ENCODE measurements at regions not wholly inside any gene's neighbourhood (a gene's known extent, or its start where the extent isn't known, plus 50 kb on each side); places are given as distances from the start of the nearest gene placed in this dataset.

GRCh38 chr2:104572834-104573233 lies 281.1 kb upstream of the POU3F3 start:
- Mint-ChIP-seq H3K4me1 (no peaks in the 10 kb centered on the region), H3K36me3 (no peaks in the 10 kb centered on the region)
- no peak overlapping the region for H3K27ac ChIP-seq (ENCODE audit: low read length)

GRCh38 chr2:104574367-104574766 lies 279.5 kb upstream of the POU3F3 start:
- no peaks in the 10 kb centered on the region for H3K9me3 Mint-ChIP-seq
- DNase-seq: no peak
- Histone ChIP-seq H3K4me1 (ENCODE audit: control insufficient read depth, insufficient read depth, low read length) (no peaks in the 10 kb centered on the region), H3K36me3 (ENCODE audit: control insufficient read depth, insufficient read depth, low read length) (no peaks in the 10 kb centered on the region), H3K4me3 (ENCODE audit: low read length) (no peak overlapping the region), H3K9me3 (ENCODE audit: control insufficient read depth, insufficient read depth, low read length) (no peaks in the 10 kb centered on the region), H3K27me3 (ENCODE audit: control insufficient read depth, insufficient read depth, low read length) (no peaks in the 10 kb centered on the region), H3K27ac (ENCODE audit: low read length) (no peak overlapping the region)
- TF ChIP-seq, protein P1, sequence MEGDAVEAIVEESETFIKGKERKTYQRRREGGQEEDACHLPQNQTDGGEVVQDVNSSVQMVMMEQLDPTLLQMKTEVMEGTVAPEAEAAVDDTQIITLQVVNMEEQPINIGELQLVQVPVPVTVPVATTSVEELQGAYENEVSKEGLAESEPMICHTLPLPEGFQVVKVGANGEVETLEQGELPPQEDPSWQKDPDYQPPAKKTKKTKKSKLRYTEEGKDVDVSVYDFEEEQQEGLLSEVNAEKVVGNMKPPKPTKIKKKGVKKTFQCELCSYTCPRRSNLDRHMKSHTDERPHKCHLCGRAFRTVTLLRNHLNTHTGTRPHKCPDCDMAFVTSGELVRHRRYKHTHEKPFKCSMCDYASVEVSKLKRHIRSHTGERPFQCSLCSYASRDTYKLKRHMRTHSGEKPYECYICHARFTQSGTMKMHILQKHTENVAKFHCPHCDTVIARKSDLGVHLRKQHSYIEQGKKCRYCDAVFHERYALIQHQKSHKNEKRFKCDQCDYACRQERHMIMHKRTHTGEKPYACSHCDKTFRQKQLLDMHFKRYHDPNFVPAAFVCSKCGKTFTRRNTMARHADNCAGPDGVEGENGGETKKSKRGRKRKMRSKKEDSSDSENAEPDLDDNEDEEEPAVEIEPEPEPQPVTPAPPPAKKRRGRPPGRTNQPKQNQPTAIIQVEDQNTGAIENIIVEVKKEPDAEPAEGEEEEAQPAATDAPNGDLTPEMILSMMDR (IDR thresholded peaks at IDR 0.05): no peak
- H3K4me3 Mint-ChIP-seq: no peak overlapping the region
- no peak for ATAC-seq
- WGBS (ENCODE audit: insufficient coverage): 91% methylated on average over 7 of the region's 7 CpGs
- no peaks in the 10 kb centered on the region for H3K4me1 Mint-ChIP-seq
- intact Hi-C loops (cut with micrococcal nuclease): no loop called here
- H3K36me3 Mint-ChIP-seq: no peaks in the 10 kb centered on the region
- no peak overlapping the region for H3K27ac Mint-ChIP-seq
- H3K27me3 Mint-ChIP-seq (ENCODE audit: low read depth in 2 of 2): no peaks in the 10 kb centered on the region

More at GRCh38 chr2:104572834-104573233, 281.1 kb upstream of the POU3F3 start:
- H3K27me3 ChIP-seq (ENCODE audit: control insufficient read depth, insufficient read depth, low read length): no peaks in the 10 kb centered on the region
- H3K4me3 Mint-ChIP-seq: no peak overlapping the region
- no peak overlapping the region for H3K4me3 ChIP-seq (ENCODE audit: low read length)
- TF ChIP-seq, protein P1 (IDR thresholded peaks at IDR 0.05): no peak
- H3K4me1 ChIP-seq (ENCODE audit: control insufficient read depth, insufficient read depth, low read length): no peaks in the 10 kb centered on the region
- no peaks in the 10 kb centered on the region for H3K27me3 Mint-ChIP-seq (ENCODE audit: low read depth in 2 of 2)
- intact Hi-C loops (cut with micrococcal nuclease): no loop called here
- H3K9me3 ChIP-seq (ENCODE audit: control insufficient read depth, insufficient read depth, low read length): no peaks in the 10 kb centered on the region
- no peak overlapping the region for H3K27ac Mint-ChIP-seq
- H3K36me3 ChIP-seq (ENCODE audit: control insufficient read depth, insufficient read depth, low read length): no peaks in the 10 kb centered on the region
- ATAC-seq (peak; percentile 18 to 73 (median 48)), DNase-seq (peak in 1 of 2 donors; percentile 3)
- H3K9me3 Mint-ChIP-seq: no peaks in the 10 kb centered on the region
- 67% methylated on average over 4 of the region's 4 CpGs for WGBS (ENCODE audit: insufficient coverage)

DNA sequence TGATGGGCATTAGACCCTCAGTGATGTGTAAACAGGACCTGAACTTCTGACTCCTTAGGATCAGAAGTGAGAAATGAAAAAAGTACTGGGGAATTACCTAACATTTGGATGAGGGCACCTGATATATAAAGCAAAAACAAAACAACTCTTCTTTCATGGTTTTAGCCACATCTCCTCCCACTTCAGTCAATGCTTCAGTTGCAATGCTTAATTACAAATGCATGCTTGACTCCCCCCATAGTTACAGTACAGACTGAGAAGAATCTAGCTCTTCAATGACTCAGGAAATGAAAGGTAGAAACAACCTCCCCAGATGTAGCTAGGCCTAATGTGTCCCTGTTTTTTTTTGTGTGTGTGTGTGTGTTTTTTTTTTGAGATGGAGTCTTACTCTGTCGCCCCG lies 276.8 kb upstream of the POU3F3 start:
- intact Hi-C loops (cut with micrococcal nuclease): no loop called here
- Mint-ChIP-seq H3K36me3 (no peaks in the 10 kb centered on the region), H3K9me3 (no peaks in the 10 kb centered on the region), H3K4me1 (no peaks in the 10 kb centered on the region), H3K4me3 (no peak overlapping the region), H3K27me3 (ENCODE audit: low read depth in 2 of 2) (peaks cover 0 to 3% of the 10 kb centered on the region in 2 donors), H3K27ac (no peak overlapping the region)
- WGBS (ENCODE audit: insufficient coverage): no CpG with 5 or more reads among the region's 2 CpGs
- ATAC-seq (no peak), DNase-seq (no peak)
- no peaks in the 10 kb centered on the region for H3K36me3 ChIP-seq (ENCODE audit: control insufficient read depth, insufficient read depth, low read length)
- no peaks in the 10 kb centered on the region for H3K27me3 ChIP-seq (ENCODE audit: control insufficient read depth, insufficient read depth, low read length)
- H3K4me3 ChIP-seq (ENCODE audit: low read length): no peak overlapping the region
- TF ChIP-seq, protein P1 (IDR thresholded peaks at IDR 0.05): no peak
- no peaks in the 10 kb centered on the region for H3K4me1 ChIP-seq (ENCODE audit: control insufficient read depth, insufficient read depth, low read length)
- no peaks in the 10 kb centered on the region for H3K9me3 ChIP-seq (ENCODE audit: control insufficient read depth, insufficient read depth, low read length)
- no peak overlapping the region for H3K27ac ChIP-seq (ENCODE audit: low read length)

- Mint-ChIP-seq H3K36me3 (no peaks in the 10 kb centered on the region), H3K4me1 (no peaks in the 10 kb centered on the region), H3K4me3 (no peak overlapping the region), H3K27ac (no peak overlapping the region), H3K27me3 (ENCODE audit: low read depth in 2 of 2) (peaks cover 0 to 3% of the 10 kb centered on the region in 2 donors), H3K9me3 (no peaks in the 10 kb centered on the region)
- TF ChIP-seq, protein P1 (IDR thresholded peaks at IDR 0.05): no peak
- Histone ChIP-seq H3K36me3 (ENCODE audit: control insufficient read depth, insufficient read depth, low read length) (no peaks in the 10 kb centered on the region), H3K27me3 (ENCODE audit: control insufficient read depth, insufficient read depth, low read length) (no peaks in the 10 kb centered on the region), H3K9me3 (ENCODE audit: control insufficient read depth, insufficient read depth, low read length) (no peaks in the 10 kb centered on the region), H3K27ac (ENCODE audit: low read length) (no peak overlapping the region), H3K4me3 (ENCODE audit: low read length) (no peak overlapping the region), H3K4me1 (ENCODE audit: control insufficient read depth, insufficient read depth, low read length) (no peaks in the 10 kb centered on the region)
- intact Hi-C loops (cut with micrococcal nuclease): no loop called here
- ATAC-seq: no peak
- 80% methylated on average over 8 of the region's 8 CpGs for WGBS (ENCODE audit: insufficient coverage)
- DNase-seq: no peak
These were observed 271.4 kb upstream of the POU3F3 start for GRCh38 chr2:104582471-104582870.

Measured in natural killer cell (primary cell).